ENCODE measurements at regions not wholly inside any gene's neighbourhood (a gene's known extent, or its start where the extent isn't known, plus 50 kb on each side); places are given as distances from the start of the nearest gene placed in this dataset.

GRCh38 chr21:16407403-16408240 lies 677.8 kb downstream of the USP25 start:
- peaks cover 14% of the 10 kb centered on the region for H3K4me1 Mint-ChIP-seq
- H3K27ac Mint-ChIP-seq, result peak overlapping the region; percentile 65
- no peak for TF ChIP-seq CTCF (IDR thresholded peaks at IDR 0.05; ENCODE audit: unreplicated experiment)
- no peak overlapping the region for H3K4me3 Mint-ChIP-seq
- H3K36me3 Mint-ChIP-seq, result peaks cover 28% of the 10 kb centered on the region
- H3K27me3 Mint-ChIP-seq (ENCODE audit: low read depth), result no peaks in the 10 kb centered on the region
- peaks cover 14% of the 10 kb centered on the region for H3K9me3 Mint-ChIP-seq
- no peak for DNase-seq (ENCODE audit: low spot score in 2 of 2, unreplicated experiment in 2 of 2)

- DNase-seq (ENCODE audit: low spot score in 2 of 2, unreplicated experiment in 2 of 2), result no peak
- no peak for TF ChIP-seq CTCF (IDR thresholded peaks at IDR 0.05; ENCODE audit: unreplicated experiment)
- Mint-ChIP-seq H3K4me1 (peaks cover 14% of the 10 kb centered on the region), H3K27ac (peak overlapping the region; percentile 20), H3K27me3 (ENCODE audit: low read depth) (no peaks in the 10 kb centered on the region), H3K9me3 (peaks cover 13% of the 10 kb centered on the region), H3K36me3 (peaks cover 23% of the 10 kb centered on the region), H3K4me3 (no peak overlapping the region)
These were observed 678.5 kb downstream of the USP25 start for GRCh38 chr21:16408280-16408679.

- no peak for TF ChIP-seq CTCF (IDR thresholded peaks at IDR 0.05; ENCODE audit: unreplicated experiment)
- H3K27ac Mint-ChIP-seq, result peak overlapping the region; percentile 13
- peaks cover 18% of the 10 kb centered on the region for H3K36me3 Mint-ChIP-seq
- H3K4me3 Mint-ChIP-seq, result no peak overlapping the region
- peaks cover 14% of the 10 kb centered on the region for H3K4me1 Mint-ChIP-seq
- no peaks in the 10 kb centered on the region for H3K27me3 Mint-ChIP-seq (ENCODE audit: low read depth)
- peaks cover 7% of the 10 kb centered on the region for H3K9me3 Mint-ChIP-seq
- DNase-seq (ENCODE audit: low spot score in 2 of 2, unreplicated experiment in 2 of 2), result no peak
These were observed 679.6 kb downstream of the USP25 start for GRCh38 chr21:16409352-16409751.

GRCh38 chr21:16418226-16418625 lies 688.4 kb downstream of the USP25 start:
- H3K36me3 Mint-ChIP-seq, result no peaks in the 10 kb centered on the region
- TF ChIP-seq CTCF (IDR thresholded peaks at IDR 0.05; ENCODE audit: unreplicated experiment), result no peak
- peaks cover 37% of the 10 kb centered on the region for H3K4me1 Mint-ChIP-seq
- H3K27ac Mint-ChIP-seq, result peak overlapping the region; percentile 91
- H3K4me3 Mint-ChIP-seq, result no peak overlapping the region
- no peaks in the 10 kb centered on the region for H3K27me3 Mint-ChIP-seq (ENCODE audit: low read depth)
- DNase-seq (ENCODE audit: low spot score in 2 of 2, unreplicated experiment in 2 of 2), result no peak
- no peaks in the 10 kb centered on the region for H3K9me3 Mint-ChIP-seq

GRCh38 chr21:16418642-16419041 lies 688.9 kb downstream of the USP25 start:
- H3K9me3 Mint-ChIP-seq, result no peaks in the 10 kb centered on the region
- TF ChIP-seq CTCF (IDR thresholded peaks at IDR 0.05; ENCODE audit: unreplicated experiment), result no peak
- H3K4me3 Mint-ChIP-seq, result peak overlapping the region; percentile 70
- H3K36me3 Mint-ChIP-seq, result no peaks in the 10 kb centered on the region
- peaks cover 37% of the 10 kb centered on the region for H3K4me1 Mint-ChIP-seq
- H3K27ac Mint-ChIP-seq, result peak overlapping the region; percentile 91
- H3K27me3 Mint-ChIP-seq (ENCODE audit: low read depth), result no peaks in the 10 kb centered on the region
- no peak for DNase-seq (ENCODE audit: low spot score in 2 of 2, unreplicated experiment in 2 of 2)

Measured in mesothelial cell of epicardium (in vitro differentiated cells).